IPS DF 6.9 (cell line): ENCODE measurements at regions not wholly inside any gene's neighbourhood (a gene's known extent, or its start where the extent isn't known, plus 50 kb on each side); places are given as distances from the start of the nearest gene placed in this dataset.

Experiments used
- DNase-seq: peaks from one replicate; pipeline ENCODE4 v3.0.0-alpha.2; 2013; ENCODE audit warnings: low read depth, low spot score
- H3K27ac ChIP-seq: one replicate; pipeline ENCODE4 v1.5.1; 2013; ENCODE audit warnings: low read length, control low read depth
- H3K27me3 ChIP-seq: 2 replicates; pipeline ENCODE4 v1.6.1; 2013; ENCODE audit warnings: mild to moderate bottlenecking, low read length; ENCODE audit not compliant: control insufficient read depth, insufficient read depth
- H3K36me3 ChIP-seq: 2 replicates; pipeline ENCODE4 v1.6.1; 2013; ENCODE audit warnings: low read length; ENCODE audit not compliant: control insufficient read depth, insufficient read depth
- H3K4me1 ChIP-seq: 2 replicates; pipeline ENCODE4 v1.6.1; 2013; ENCODE audit warnings: low read length; ENCODE audit not compliant: control insufficient read depth, insufficient read depth
- H3K4me3 ChIP-seq: 2 replicates; pipeline ENCODE4 v1.5.1; 2013; ENCODE audit warnings: mild to moderate bottlenecking, low read length
- H3K9me3 ChIP-seq: 2 replicates; pipeline ENCODE4 v1.6.1; 2013; ENCODE audit warnings: low read length, inconsistent platforms; ENCODE audit not compliant: control insufficient read depth, insufficient read depth
- WGBS: extraction: QIAGEN DNeasy Blood & Tissue Kit; methylation state at CpG from one replicate; pipeline ENCODE4 v1.1.7; 2013; ENCODE audit warnings: mixed read lengths, missing lambda C conversion rate; ENCODE audit not compliant: insufficient read length, insufficient coverage; 5-methylcytosine and 5-hydroxymethylcytosine counted together

DNA sequence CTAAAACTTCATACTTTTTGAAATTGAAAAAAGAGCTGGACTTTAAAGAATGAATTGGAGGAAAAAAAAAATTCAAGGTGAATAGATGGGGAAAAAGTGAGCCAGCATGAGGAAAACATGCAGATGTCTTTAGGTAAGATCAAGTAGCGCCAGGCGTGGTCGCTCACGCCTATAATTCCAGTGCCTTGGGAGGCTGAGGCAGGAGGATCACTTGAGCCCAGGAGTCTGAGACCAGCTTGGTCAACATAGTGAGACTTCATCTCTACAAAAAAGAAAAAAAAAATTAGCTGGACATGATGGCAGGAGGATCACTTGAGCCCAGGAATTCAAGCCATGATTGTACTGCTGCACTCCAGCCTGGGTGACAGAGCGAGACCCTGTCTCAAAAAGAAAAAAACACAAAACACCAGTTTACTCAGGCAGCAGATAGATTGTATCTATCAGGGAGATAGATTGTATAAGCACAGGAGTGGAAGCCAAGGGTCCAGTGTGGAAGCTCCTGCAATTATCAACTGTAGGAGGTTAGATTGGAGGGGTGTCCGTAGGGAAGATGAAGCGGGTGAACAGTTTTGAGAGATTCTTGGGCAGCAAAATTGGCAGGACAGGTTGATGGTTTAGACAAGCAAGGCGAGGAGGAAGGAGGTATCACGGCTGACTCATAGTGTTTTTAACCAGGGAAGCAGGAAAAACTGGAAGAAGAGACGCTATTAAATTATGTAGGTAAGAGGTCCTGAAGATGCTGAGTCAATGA, 97.6 kb upstream of the ZNF217 start:
- Histone ChIP-seq H3K27me3 (no peaks in the 10 kb centered on the region), H3K4me3 (no peak overlapping the region), H3K36me3 (no peaks in the 10 kb centered on the region), H3K27ac (no peak overlapping the region), H3K4me1 (no peaks in the 10 kb centered on the region), H3K9me3 (no peaks in the 10 kb centered on the region)
- no CpG with 5 or more reads among the region's 10 CpGs for WGBS
- DNase-seq, result no peak

DNA sequence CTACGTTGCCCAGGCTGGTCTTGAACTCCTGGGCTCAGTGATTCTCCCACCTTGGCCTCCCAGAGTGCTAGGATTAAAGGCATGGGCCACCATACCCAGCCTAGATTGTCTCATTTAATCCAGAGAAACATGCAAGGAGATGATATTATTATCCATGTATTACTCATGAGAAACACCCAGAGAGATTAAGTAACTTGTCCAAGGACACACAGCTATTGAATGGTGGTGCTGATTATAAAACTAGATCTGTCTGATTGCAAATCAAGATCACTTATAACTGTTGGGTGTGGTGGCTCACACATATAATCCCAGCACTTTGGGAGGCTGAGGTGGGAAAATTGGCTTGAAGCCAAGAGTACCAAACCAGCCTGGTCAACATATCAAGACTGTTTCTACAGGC, 94.4 kb upstream of the ZNF217 start:
- Histone ChIP-seq H3K4me3 (no peak overlapping the region), H3K36me3 (no peaks in the 10 kb centered on the region), H3K27me3 (no peaks in the 10 kb centered on the region), H3K9me3 (no peaks in the 10 kb centered on the region), H3K4me1 (no peaks in the 10 kb centered on the region), H3K27ac (no peak overlapping the region)
- no peak for DNase-seq
- WGBS, result no CpG with 5 or more reads among the region's 1 CpG

DNA sequence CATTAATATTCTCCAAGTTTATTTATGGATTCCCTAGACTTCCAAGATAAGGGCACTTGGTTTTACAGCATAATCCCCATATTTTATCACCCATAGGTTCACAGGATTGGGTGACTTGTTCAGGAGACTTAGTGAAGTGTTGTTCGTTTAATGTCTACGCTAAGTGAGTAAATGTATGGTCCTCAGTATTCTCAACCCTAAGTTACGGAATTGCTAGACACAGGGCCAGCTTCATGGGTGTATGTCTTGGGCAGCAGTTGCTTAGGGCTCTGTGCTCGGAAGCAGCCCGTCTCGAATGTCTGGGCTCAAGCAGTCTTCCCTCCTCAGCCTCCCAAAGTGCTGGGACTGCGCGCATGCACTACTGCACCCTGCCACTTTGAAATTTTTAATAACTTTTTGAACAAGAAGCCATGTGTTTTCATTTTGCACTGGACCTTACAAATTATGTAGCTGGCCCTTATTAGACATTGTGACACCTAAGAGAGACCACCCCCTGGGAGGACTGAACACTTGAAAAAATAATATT, 91.5 kb upstream of the ZNF217 start:
- no peaks in the 10 kb centered on the region for H3K9me3 ChIP-seq
- H3K27ac ChIP-seq, result no peak overlapping the region
- no peak overlapping the region for H3K4me3 ChIP-seq
- no peaks in the 10 kb centered on the region for H3K27me3 ChIP-seq
- no peak for DNase-seq
- no peaks in the 10 kb centered on the region for H3K36me3 ChIP-seq
- H3K4me1 ChIP-seq, result no peaks in the 10 kb centered on the region
- no CpG with 5 or more reads among the region's 8 CpGs for whole genome bisulfite sequencing

DNA sequence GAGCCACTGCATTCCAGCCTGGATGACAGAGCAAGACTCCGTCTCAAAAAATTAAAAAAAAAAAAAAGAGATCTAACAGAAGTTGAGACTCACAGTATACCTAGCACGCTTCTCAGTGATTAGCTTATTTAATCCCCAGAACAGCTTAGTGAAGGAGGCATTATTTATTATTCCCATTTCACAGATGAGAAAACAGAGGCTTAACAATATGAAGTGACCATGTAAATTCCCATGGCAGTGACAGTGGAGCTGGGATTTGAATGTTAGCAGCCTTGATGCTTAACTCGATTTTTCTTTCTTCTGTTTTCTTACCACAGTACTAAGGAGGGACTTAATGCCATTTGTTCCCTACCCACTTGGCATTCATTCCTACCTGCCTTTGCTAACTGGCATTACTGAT, 89.9 kb upstream of the ZNF217 start:
- no peaks in the 10 kb centered on the region for H3K4me1 ChIP-seq
- H3K27ac ChIP-seq, result no peak overlapping the region
- no peak overlapping the region for H3K4me3 ChIP-seq
- no CpG with 5 or more reads among the region's 3 CpGs for WGBS
- no peak for DNase-seq
- no peaks in the 10 kb centered on the region for H3K36me3 ChIP-seq
- no peaks in the 10 kb centered on the region for H3K9me3 ChIP-seq
- H3K27me3 ChIP-seq, result no peaks in the 10 kb centered on the region

DNA sequence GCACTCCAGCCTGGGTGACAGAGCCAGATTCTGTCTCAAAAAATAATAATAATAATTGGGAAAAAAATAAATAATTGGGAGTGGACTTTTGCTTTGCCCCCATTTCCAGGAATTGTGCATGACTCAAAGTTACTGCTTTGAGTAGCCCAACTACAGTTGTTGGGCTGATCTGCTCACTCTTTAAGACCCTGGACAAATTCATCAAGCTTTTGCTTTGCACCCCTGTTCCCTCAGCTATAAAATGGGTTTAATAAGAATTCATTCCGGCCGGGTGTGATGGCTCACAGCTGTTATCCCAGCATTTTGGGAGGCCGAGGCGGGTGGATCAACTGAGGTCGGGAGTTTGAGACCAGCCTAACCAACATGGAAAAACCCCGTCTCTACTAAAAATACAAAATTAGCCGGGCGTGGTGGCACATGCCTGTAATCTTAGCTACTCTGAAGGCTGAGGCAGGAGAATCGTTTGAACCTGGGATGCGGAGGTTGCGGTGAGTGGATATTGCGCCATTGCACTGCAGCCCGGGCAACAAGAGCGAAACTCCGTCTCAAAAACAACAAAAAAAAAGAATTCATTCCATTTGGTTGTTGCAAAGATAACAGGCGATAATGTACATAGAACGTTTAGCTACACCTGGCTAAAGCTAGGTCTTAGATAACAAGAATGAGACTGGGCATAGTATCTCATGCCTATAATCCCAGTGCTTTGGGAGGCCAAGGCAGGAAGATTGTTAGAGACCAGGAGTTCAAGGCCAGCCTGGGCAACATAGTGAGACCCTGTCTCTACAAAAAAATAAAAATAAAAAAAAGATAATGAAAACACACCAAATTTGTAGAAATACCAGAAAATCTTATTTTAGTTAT, 87.9 kb upstream of the ZNF217 start:
- no peaks in the 10 kb centered on the region for H3K36me3 ChIP-seq
- no peak overlapping the region for H3K4me3 ChIP-seq
- no peak for DNase-seq
- H3K27me3 ChIP-seq, result no peaks in the 10 kb centered on the region
- no peaks in the 10 kb centered on the region; the same call in 1 of the 2 replicates for H3K4me1 ChIP-seq
- H3K27ac ChIP-seq, result no peak overlapping the region
- WGBS, result no CpG with 5 or more reads among the region's 17 CpGs
- no peaks in the 10 kb centered on the region for H3K9me3 ChIP-seq

DNA sequence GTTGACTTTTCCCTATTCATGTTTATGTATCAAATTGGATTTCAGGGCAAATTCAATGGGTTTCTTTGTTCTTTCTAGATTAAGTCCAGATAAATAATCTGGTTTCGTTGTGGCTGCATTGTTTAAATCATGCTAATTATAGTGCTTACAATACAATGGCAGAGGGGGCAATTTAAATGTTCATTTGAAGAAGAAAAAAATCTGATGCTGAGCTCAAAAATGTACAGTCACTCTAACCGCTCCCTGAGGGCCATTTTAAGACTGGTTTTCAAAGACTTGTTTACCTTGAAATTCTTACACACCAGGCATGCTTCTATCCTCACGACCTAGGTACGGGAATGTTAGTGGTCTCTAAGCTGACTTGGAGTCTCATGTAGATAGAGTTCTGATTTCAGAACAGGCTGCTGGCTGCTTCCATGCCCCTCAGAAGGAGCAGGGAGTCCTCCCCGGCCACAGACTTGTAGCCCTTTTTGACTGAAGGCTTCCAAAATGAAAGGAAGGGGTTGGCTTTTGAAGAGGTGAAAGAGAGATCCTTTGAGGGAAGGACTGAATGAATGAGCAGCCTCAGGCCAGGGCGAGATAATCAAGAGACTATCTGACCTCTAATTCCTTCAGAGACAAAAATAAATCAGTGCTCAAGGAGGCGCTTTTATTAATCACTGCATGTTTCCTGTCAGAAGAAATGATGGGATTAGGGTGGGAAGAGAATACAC, 86.1 kb upstream of the ZNF217 start:
- H3K27ac ChIP-seq, result no peak overlapping the region
- no peak overlapping the region for H3K4me3 ChIP-seq
- DNase-seq, result no peak
- WGBS, result no CpG with 5 or more reads among the region's 7 CpGs
- H3K9me3 ChIP-seq, result no peaks in the 10 kb centered on the region
- no peaks in the 10 kb centered on the region for H3K27me3 ChIP-seq
- no peaks in the 10 kb centered on the region; the same call in 1 of the 2 replicates for H3K4me1 ChIP-seq
- H3K36me3 ChIP-seq, result no peaks in the 10 kb centered on the region

DNA sequence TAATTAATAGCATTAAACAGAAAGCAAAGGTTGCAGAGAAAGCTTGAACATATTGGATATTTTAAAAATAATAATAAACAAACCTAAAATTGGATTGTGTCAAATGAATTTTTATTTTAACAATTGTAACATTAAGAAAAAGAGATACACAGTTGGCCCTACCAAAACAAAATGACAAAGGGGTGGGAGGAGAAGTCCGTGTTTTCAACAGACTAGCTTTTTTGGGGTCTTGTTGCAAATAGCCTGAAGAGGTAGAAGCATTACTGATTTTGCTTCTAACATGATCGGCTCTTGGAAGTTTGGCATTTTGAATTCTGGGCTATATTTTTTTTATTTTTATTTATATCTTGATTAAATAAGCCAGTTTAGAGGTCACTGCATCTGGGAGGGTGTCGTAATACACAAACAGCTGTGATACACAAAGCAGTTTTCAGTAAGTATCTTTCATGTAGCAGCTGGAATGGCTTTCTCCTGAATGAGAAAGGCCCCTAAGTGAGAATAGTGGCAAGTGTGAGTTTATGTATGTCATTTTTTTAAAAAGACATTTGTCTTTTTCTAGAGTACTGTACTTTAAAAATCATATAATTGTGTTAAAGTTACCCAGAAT, 85.5 kb upstream of the ZNF217 start:
- Histone ChIP-seq H3K27ac (no peak overlapping the region), H3K27me3 (no peaks in the 10 kb centered on the region), H3K4me3 (no peak overlapping the region), H3K4me1 (no peaks in the 10 kb centered on the region; the same call in 1 of the 2 replicates), H3K9me3 (no peaks in the 10 kb centered on the region), H3K36me3 (no peaks in the 10 kb centered on the region)
- no CpG with 5 or more reads among the region's 3 CpGs for WGBS
- DNase-seq, result no peak

DNA sequence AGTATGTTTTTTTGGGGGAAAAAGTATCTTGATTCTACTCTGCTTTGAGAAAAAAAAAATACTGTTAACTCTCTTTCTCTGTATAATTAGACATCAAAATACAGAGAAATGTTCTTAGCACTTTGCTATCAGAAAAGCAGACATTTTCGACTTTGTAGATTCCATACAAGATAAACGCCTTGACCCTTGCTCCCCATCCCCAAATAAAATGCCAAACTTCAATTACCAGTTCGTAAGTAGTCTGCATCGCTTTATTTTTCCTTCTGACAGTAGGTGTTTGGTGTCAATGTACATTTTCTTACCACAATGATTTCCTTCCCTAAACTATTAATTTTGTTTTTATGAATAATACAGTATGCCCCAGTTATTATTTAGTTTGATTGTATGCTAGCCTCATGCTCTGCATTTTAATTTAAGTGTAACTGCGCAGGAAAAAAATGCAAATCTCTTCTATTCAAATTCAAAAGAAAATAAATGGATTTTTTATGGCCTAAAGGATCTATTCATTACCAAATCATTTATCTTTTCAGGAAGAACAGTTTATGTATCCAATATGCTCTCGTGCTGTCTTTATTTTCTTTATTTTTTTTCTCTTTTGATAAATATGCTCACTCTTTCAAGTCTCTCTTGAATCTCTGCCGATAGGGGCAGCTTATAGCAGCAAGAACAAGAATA, 84.8 kb upstream of the ZNF217 start:
- H3K4me3 ChIP-seq, result no peak overlapping the region
- H3K36me3 ChIP-seq, result no peaks in the 10 kb centered on the region
- no peaks in the 10 kb centered on the region for H3K27me3 ChIP-seq
- no CpG with 5 or more reads among the region's 7 CpGs for WGBS
- no peaks in the 10 kb centered on the region for H3K9me3 ChIP-seq
- no peak overlapping the region for H3K27ac ChIP-seq
- DNase-seq, result no peak
- no peaks in the 10 kb centered on the region; the same call in 1 of the 2 replicates for H3K4me1 ChIP-seq

DNA sequence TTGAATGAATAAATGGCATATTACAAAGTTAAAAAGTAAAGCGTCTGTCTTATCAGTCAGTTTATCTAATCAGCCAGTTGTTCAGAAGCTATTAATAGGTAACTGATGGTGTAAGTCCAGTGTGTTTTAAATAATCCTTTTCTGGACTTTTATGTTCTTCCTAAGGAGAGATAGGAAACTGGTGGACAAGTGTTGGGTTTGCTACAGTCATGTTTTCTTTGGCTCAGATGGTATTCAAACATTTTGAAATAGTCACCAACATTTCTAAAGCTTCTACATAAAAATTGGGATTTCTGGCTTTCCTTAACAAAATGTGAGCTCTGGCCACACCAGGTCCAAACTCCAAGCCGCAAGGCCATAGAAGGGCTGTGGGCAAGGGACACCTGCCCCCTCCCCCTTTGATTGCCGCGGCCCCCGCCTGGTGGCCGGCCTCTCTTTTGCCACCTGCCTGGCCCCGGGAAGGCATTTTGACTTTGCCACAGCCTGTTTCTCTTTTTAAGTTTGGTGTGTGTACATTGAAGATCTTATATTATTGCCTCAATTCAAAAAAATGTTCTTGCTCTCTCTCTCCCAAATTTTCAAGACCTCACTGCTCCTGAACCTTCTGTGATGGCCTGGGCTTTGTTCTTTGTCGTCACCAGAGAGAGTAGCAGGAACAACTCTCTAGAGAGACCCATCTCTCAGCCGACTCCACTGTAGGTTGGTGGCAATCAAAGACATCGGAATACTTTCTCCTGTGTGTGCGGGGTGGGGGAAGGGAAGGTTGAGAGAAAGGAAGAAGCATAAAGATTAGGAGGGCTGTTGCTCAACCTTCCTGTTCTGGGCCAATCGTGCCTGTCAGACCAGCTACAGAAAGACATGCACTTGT, 84.0 kb upstream of the ZNF217 start:
- Histone ChIP-seq H3K36me3 (no peaks in the 10 kb centered on the region), H3K27me3 (no peaks in the 10 kb centered on the region), H3K9me3 (no peaks in the 10 kb centered on the region), H3K4me1 (no peaks in the 10 kb centered on the region; the same call in 1 of the 2 replicates), H3K4me3 (no peak overlapping the region), H3K27ac (no peak overlapping the region)
- no peak for DNase-seq
- no CpG with 5 or more reads among the region's 12 CpGs for WGBS
